ENCODE measurements at regions not wholly inside any gene's neighbourhood (a gene's known extent, or its start where the extent isn't known, plus 50 kb on each side); places are given as distances from the start of the nearest gene placed in this dataset.

GRCh38 chr15:29972051-29972450 is 110.7 kb upstream of the GOLGA8J start:
- Histone ChIP-seq H3F3A (ENCODE audit: insufficient read depth) (no peaks in the 10 kb centered on the region), H4K20me1 (ENCODE audit: insufficient read depth) (no peaks in the 10 kb centered on the region), H2AFZ (no peak overlapping the region), H3K27ac (no peak overlapping the region), H3K4me2 (ENCODE audit: unreplicated experiment) (no peak overlapping the region), H3K9me2 (ENCODE audit: insufficient read depth) (no peaks in the 10 kb centered on the region), H3K4me3 (no peak overlapping the region), H3K4me1 (ENCODE audit: insufficient read depth) (no peaks in the 10 kb centered on the region), H3K9me3 (ENCODE audit: low read depth) (no peaks in the 10 kb centered on the region), H3K79me2 (ENCODE audit: insufficient read depth) (no peaks in the 10 kb centered on the region), H3K36me3 (ENCODE audit: low read depth) (no peaks in the 10 kb centered on the region), H3K9ac (no peak overlapping the region), H3K27me3 (replicated peaks; ENCODE audit: insufficient read depth) (peaks cover 62% of the 10 kb centered on the region)
- DNase-seq: no peak
- WGBS, 2 experiments (ENCODE audit: low coverage in 1 of 2, low lambda C conversion rate in 2 of 2, missing lambda C conversion rate in 2 of 2): 37 to 54% methylated on average over 2 of the region's 2 CpGs
- in situ Hi-C loops (cut with MboI): no loop called here
- TF ChIP-seq EZH2 (IDR thresholded peaks at IDR 0.05; ENCODE audit: insufficient read depth, poor library complexity, severe bottlenecking) (no peak), EZH2phosphoT487 (IDR thresholded peaks at IDR 0.05; ENCODE audit: insufficient read depth, low read depth) (no peak)

- Histone ChIP-seq H3K4me2 (ENCODE audit: unreplicated experiment) (no peak overlapping the region), H3K36me3 (ENCODE audit: low read depth) (no peaks in the 10 kb centered on the region), H2AFZ (no peak overlapping the region), H4K20me1 (ENCODE audit: insufficient read depth) (no peaks in the 10 kb centered on the region), H3K4me1 (ENCODE audit: insufficient read depth) (no peaks in the 10 kb centered on the region), H3K4me3 (no peak overlapping the region), H3F3A (ENCODE audit: insufficient read depth) (no peaks in the 10 kb centered on the region), H3K79me2 (ENCODE audit: insufficient read depth) (no peaks in the 10 kb centered on the region), H3K9me2 (ENCODE audit: insufficient read depth) (no peaks in the 10 kb centered on the region), H3K9me3 (ENCODE audit: low read depth) (no peaks in the 10 kb centered on the region), H3K27me3 (replicated peaks; ENCODE audit: insufficient read depth) (peaks cover 73% of the 10 kb centered on the region), H3K27ac (no peak overlapping the region), H3K9ac (no peak overlapping the region)
- WGBS, 2 experiments (ENCODE audit: low coverage in 1 of 2, low lambda C conversion rate in 2 of 2, missing lambda C conversion rate in 2 of 2): 5% methylated on average over 1 of the region's 1 CpG
- peak; percentile 9 for DNase-seq
- in situ Hi-C loops (cut with MboI): no loop called here
- no peak for TF ChIP-seq EZH2 (IDR thresholded peaks at IDR 0.05; ENCODE audit: insufficient read depth, poor library complexity, severe bottlenecking)
- TF ChIP-seq EZH2phosphoT487 (IDR thresholded peaks at IDR 0.05; ENCODE audit: insufficient read depth, low read depth): no peak
Measured at GRCh38 chr15:29970402-29970695, 112.4 kb upstream of the GOLGA8J start.

GRCh38 chr15:29969562-29970401 is 113.0 kb upstream of the GOLGA8J start:
- 78 to 90% methylated on average over 10 of the region's 10 CpGs for WGBS, 2 experiments (ENCODE audit: low coverage in 1 of 2, low lambda C conversion rate in 2 of 2, missing lambda C conversion rate in 2 of 2)
- no peaks in the 10 kb centered on the region for H3K79me2 ChIP-seq (ENCODE audit: insufficient read depth)
- no peak overlapping the region for H3K4me2 ChIP-seq (ENCODE audit: unreplicated experiment)
- H3F3A ChIP-seq (ENCODE audit: insufficient read depth): no peaks in the 10 kb centered on the region
- no peak overlapping the region for H2AFZ ChIP-seq
- peaks cover 71% of the 10 kb centered on the region for H3K27me3 ChIP-seq (replicated peaks; ENCODE audit: insufficient read depth)
- no peaks in the 10 kb centered on the region for H3K9me2 ChIP-seq (ENCODE audit: insufficient read depth)
- H3K27ac ChIP-seq: no peak overlapping the region
- H3K9me3 ChIP-seq (ENCODE audit: low read depth): no peaks in the 10 kb centered on the region
- TF ChIP-seq EZH2phosphoT487 (IDR thresholded peaks at IDR 0.05; ENCODE audit: insufficient read depth, low read depth) (no peak; the same call in 1 of the 2 replicates), EZH2 (IDR thresholded peaks at IDR 0.05; ENCODE audit: insufficient read depth, poor library complexity, severe bottlenecking) (no peak)
- no peak overlapping the region for H3K9ac ChIP-seq
- no peak for DNase-seq
- in situ Hi-C loops (cut with MboI): no loop called here
- no peak overlapping the region for H3K4me3 ChIP-seq
- no peaks in the 10 kb centered on the region for H4K20me1 ChIP-seq (ENCODE audit: insufficient read depth)
- H3K4me1 ChIP-seq (ENCODE audit: insufficient read depth): no peaks in the 10 kb centered on the region
- no peaks in the 10 kb centered on the region for H3K36me3 ChIP-seq (ENCODE audit: low read depth)

GRCh38 chr15:29968895-29969561 is 113.7 kb upstream of the GOLGA8J start:
- Histone ChIP-seq H4K20me1 (ENCODE audit: insufficient read depth) (no peaks in the 10 kb centered on the region), H2AFZ (no peak overlapping the region), H3K27ac (no peak overlapping the region), H3K27me3 (replicated peaks; ENCODE audit: insufficient read depth) (peaks cover 73% of the 10 kb centered on the region), H3K36me3 (ENCODE audit: low read depth) (no peaks in the 10 kb centered on the region), H3K9ac (no peak overlapping the region), H3K9me2 (ENCODE audit: insufficient read depth) (no peaks in the 10 kb centered on the region), H3K4me1 (ENCODE audit: insufficient read depth) (no peaks in the 10 kb centered on the region), H3K79me2 (ENCODE audit: insufficient read depth) (no peaks in the 10 kb centered on the region), H3K4me3 (no peak overlapping the region), H3K4me2 (ENCODE audit: unreplicated experiment) (no peak overlapping the region), H3K9me3 (ENCODE audit: low read depth) (no peaks in the 10 kb centered on the region), H3F3A (ENCODE audit: insufficient read depth) (no peaks in the 10 kb centered on the region)
- DNase-seq: no peak
- in situ Hi-C loops (cut with MboI): no loop called here
- TF ChIP-seq EZH2 (IDR thresholded peaks at IDR 0.05; ENCODE audit: insufficient read depth, poor library complexity, severe bottlenecking): peak; percentile 78
- 0 out of 2 replicates have a peak, but pooled peaks have one; percentile 31 for TF ChIP-seq EZH2phosphoT487 (IDR thresholded peaks at IDR 0.05; ENCODE audit: insufficient read depth, low read depth)
- 20 to 35% methylated on average over 34 to 58 of the region's 69 CpGs for WGBS, 2 experiments (ENCODE audit: low coverage in 1 of 2, low lambda C conversion rate in 2 of 2, missing lambda C conversion rate in 2 of 2)
